H1 (cell line): ENCODE measurements at regions not wholly inside any gene's neighbourhood (a gene's known extent, or its start where the extent isn't known, plus 50 kb on each side); places are given as distances from the start of the nearest gene placed in this dataset.
A peak's percentile ranks its signal among the peaks of the same experiment; 100 is the strongest.

ENCODE experiments used
- CTCF ChIA-PET: fragments of 300-600 bp; sonication (Branson Sonifier 250); formaldehyde crosslinking; loops from one replicate; lab custom pipeline; 2021; ENCODE audit not compliant: partially characterized antibody; lab: Charles Lee
- POLR2A ChIA-PET: fragments of 300-600 bp; sonication (Branson Sonifier 250); formaldehyde crosslinking; loops from one replicate; lab custom pipeline; 2021; ENCODE audit warnings: inconsistent platforms; ENCODE audit not compliant: partially characterized antibody; lab: Charles Lee
- DNase-seq, 2 experiments: peaks; one replicate each; pipeline versions ENCODE4 v3.0.0 to v3.0.0-alpha.2; 2010 to 2022; ENCODE audit warnings: low spot score in 2 of 2, low read depth in 1 of 2, mixed read lengths in 1 of 2
- FAIRE-seq: peaks from 2 replicates; lab custom pipeline; 2011; peaks lifted over from hg19 to GRCh38; lab: Jason Lieb, UNC
- H2AFZ ChIP-seq: 2 replicates; pipeline ENCODE4 v1.8.1; 2012; ENCODE audit warnings: low read length, inconsistent platforms
- H2AK5ac ChIP-seq: 2 replicates; pipeline ENCODE4 v1.6.1; 2013; ENCODE audit warnings: low read depth, low read length
- H2BK120ac ChIP-seq: replicated peaks from 2 replicates; pipeline ENCODE3; 2013; ENCODE audit warnings: low read depth, low read length, inconsistent platforms
- H2BK12ac ChIP-seq: 2 replicates; pipeline ENCODE4 v1.6.1; 2013; ENCODE audit warnings: low read depth, low read length
- H2BK15ac ChIP-seq: 2 replicates; pipeline ENCODE4 v1.6.1; 2013; ENCODE audit warnings: low read length
- H2BK20ac ChIP-seq: 2 replicates; pipeline ENCODE4 v1.6.1; 2013; ENCODE audit warnings: low read length
- H2BK5ac ChIP-seq: 2 replicates; pipeline ENCODE4 v1.6.1; 2013; ENCODE audit warnings: low read depth, low read length
- H3K14ac ChIP-seq: 2 replicates; pipeline ENCODE4 v1.6.1; 2013; ENCODE audit warnings: inconsistent platforms; ENCODE audit not compliant: insufficient read length
- H3K18ac ChIP-seq: 2 replicates; pipeline ENCODE4 v1.6.1; 2013; ENCODE audit warnings: low read length; ENCODE audit errors: extremely low read depth
- H3K23ac ChIP-seq: 2 replicates; pipeline ENCODE4 v1.6.1; 2013; ENCODE audit warnings: inconsistent platforms; ENCODE audit not compliant: insufficient read length
- H3K23me2 ChIP-seq: 2 replicates; pipeline ENCODE4 v1.6.1; 2013; ENCODE audit warnings: low read depth, low read length
- H3K27ac ChIP-seq: 2 replicates; pipeline ENCODE4 v1.6.1; 2011; ENCODE audit warnings: low read depth, low read length, inconsistent platforms
- H3K27me3 ChIP-seq, 4 experiments: replicated peaks in 1 of 4; 1 replicate in 1 of 4; 2 replicates in 3 of 4; pipeline versions ENCODE4 v1.6.1 to v1.8.1; 2011 to 2013; ENCODE audit warnings: low read length in 3 of 4, mild to moderate bottlenecking in 3 of 4, inconsistent platforms in 2 of 4, mixed read lengths in 2 of 4, moderate library complexity in 1 of 4; ENCODE audit not compliant: control insufficient read depth in 3 of 4, insufficient read depth in 3 of 4; ENCODE audit errors: extremely low read depth in 1 of 4
- H3K36me3 ChIP-seq, 4 experiments: 2 replicates each; pipeline versions ENCODE4 v1.6.1 to v1.8.1; 2011 to 2013; ENCODE audit warnings: mild to moderate bottlenecking in 4 of 4, low read length in 3 of 4, moderate library complexity in 2 of 4, control low read depth in 1 of 4, inconsistent platforms in 1 of 4; ENCODE audit not compliant: insufficient read depth in 4 of 4, control insufficient read depth in 2 of 4
- H3K4ac ChIP-seq: replicated peaks from 2 replicates; pipeline ENCODE3; 2013; ENCODE audit warnings: low read length, low read depth, mixed read lengths, inconsistent platforms; ENCODE audit not compliant: insufficient read length
- H3K4me1 ChIP-seq, 4 experiments: replicated peaks in 1 of 4; 1 replicate in 1 of 4; 2 replicates in 3 of 4; pipeline versions ENCODE4 v1.6.1 to v1.8.1; 2011 to 2013; ENCODE audit warnings: low read length in 3 of 4, inconsistent platforms in 2 of 4, mixed read lengths in 1 of 4; ENCODE audit not compliant: insufficient read depth in 4 of 4, control insufficient read depth in 3 of 4
- H3K4me2 ChIP-seq, 2 experiments: 2 replicates each; pipeline versions ENCODE4 v1.6.1 to v1.8.1; 2011 to 2013; ENCODE audit warnings: low read depth in 2 of 2, low read length in 2 of 2, control low read depth in 1 of 2, inconsistent platforms in 1 of 2, mild to moderate bottlenecking in 1 of 2; ENCODE audit not compliant: insufficient read depth in 1 of 2
- H3K4me3 ChIP-seq, 4 experiments: fragments of 200-600, 300-600 bp in 1 of 4; sonication (generic), shearing (Covaris generic), sonication (Bioruptor Twin) in 1 of 4; 2 replicates each; pipeline versions ENCODE4 v1.5.1 to v1.8.1; 2011 to 2016; ENCODE audit warnings: low read length in 4 of 4, low read depth in 3 of 4, control low read depth in 2 of 4, inconsistent platforms in 2 of 4, mild to moderate bottlenecking in 2 of 4, mixed read lengths in 1 of 4, moderate library complexity in 1 of 4; ENCODE audit not compliant: insufficient read depth in 2 of 4; ENCODE audit errors: extremely low read depth in 1 of 4
- H3K56ac ChIP-seq: replicated peaks from 2 replicates; pipeline ENCODE3; 2013; ENCODE audit warnings: low read depth, mild to moderate bottlenecking, mixed read lengths, low read length, inconsistent platforms; ENCODE audit not compliant: insufficient read length
- H3K79me1 ChIP-seq: 2 replicates; pipeline ENCODE4 v1.6.1; 2013; ENCODE audit warnings: low read depth, low read length, control low read depth
- H3K79me2 ChIP-seq, 2 experiments: 2 replicates each; pipeline versions ENCODE4 v1.6.1 to v1.8.1; 2012 to 2013; ENCODE audit warnings: low read length in 2 of 2, mild to moderate bottlenecking in 2 of 2, inconsistent platforms in 1 of 2; ENCODE audit not compliant: insufficient read depth in 2 of 2, control insufficient read depth in 1 of 2
- H3K9ac ChIP-seq, 4 experiments: replicated peaks in 1 of 4; 1 replicate in 1 of 4; 2 replicates in 3 of 4; pipeline versions ENCODE4 v1.6.1 to v1.8.1; 2011 to 2013; ENCODE audit warnings: low read depth in 3 of 4, low read length in 3 of 4, control low read depth in 2 of 4, mild to moderate bottlenecking in 2 of 4, moderate library complexity in 2 of 4, inconsistent platforms in 1 of 4; ENCODE audit errors: extremely low read depth in 1 of 4
- H3K9me3 ChIP-seq, 2 experiments: 2 replicates each; pipeline versions ENCODE4 v1.6.1 to v1.8.1; 2012 to 2013; ENCODE audit warnings: mild to moderate bottlenecking in 2 of 2, moderate library complexity in 2 of 2, control low read depth in 1 of 2, inconsistent platforms in 1 of 2, low read depth in 1 of 2, low read length in 1 of 2, mixed read lengths in 1 of 2; ENCODE audit not compliant: insufficient read depth in 2 of 2
- H4K20me1 ChIP-seq, 2 experiments: replicated peaks in 1 of 2; 2 replicates each; pipeline versions ENCODE3 to v1.8.1; 2011 to 2013; ENCODE audit warnings: inconsistent platforms in 2 of 2, low read length in 2 of 2, mild to moderate bottlenecking in 1 of 2; ENCODE audit not compliant: insufficient read depth in 2 of 2, control insufficient read depth in 1 of 2
- H4K5ac ChIP-seq: 2 replicates; pipeline ENCODE4 v1.6.1; 2013; ENCODE audit warnings: low read length, low read depth, mixed read lengths, inconsistent platforms; ENCODE audit not compliant: insufficient read length
- H4K8ac ChIP-seq: 2 replicates; pipeline ENCODE4 v1.8.0; 2013; ENCODE audit warnings: mild to moderate bottlenecking, moderate library complexity, low read length, inconsistent platforms; ENCODE audit not compliant: insufficient read depth; ENCODE audit errors: extremely low read depth
- H4K91ac ChIP-seq: replicated peaks from 2 replicates; pipeline ENCODE3; 2013; ENCODE audit warnings: low read length, mixed read lengths, inconsistent platforms; ENCODE audit not compliant: insufficient read length
- BCL11A ChIP-seq, 2 experiments: IDR thresholded peaks; one replicate each; pipeline ENCODE4 v1.6.1; 2011; ENCODE audit warnings: low read depth in 2 of 2, low read length in 2 of 2, mild to moderate bottlenecking in 2 of 2
- CREB1 ChIP-seq: IDR thresholded peaks from 2 replicates; pipeline ENCODE4 v1.6.1; 2012; ENCODE audit warnings: inconsistent platforms
- GABPA ChIP-seq: IDR thresholded peaks from 2 replicates; pipeline ENCODE4 v1.6.1; 2011; ENCODE audit warnings: mild to moderate bottlenecking, low read length, moderate library complexity, borderline replicate concordance; ENCODE audit not compliant: insufficient read depth
- HDAC6 ChIP-seq: IDR thresholded peaks from one replicate; pipeline ENCODE4 v1.7.1; 2012; ENCODE audit warnings: low read depth, mild to moderate bottlenecking, inconsistent platforms, low read length, moderate library complexity
- JUN ChIP-seq: IDR thresholded peaks from 2 replicates; pipeline ENCODE4 v1.6.1; 2011; ENCODE audit warnings: low read depth, mild to moderate bottlenecking, improper control_type of control experiment, low read length
- KDM4A ChIP-seq: IDR thresholded peaks from one replicate; pipeline ENCODE4 v1.7.1; 2012; ENCODE audit warnings: low read depth, mild to moderate bottlenecking, moderate library complexity, low read length, inconsistent platforms; ENCODE audit not compliant: severe bottlenecking
- MAFK ChIP-seq: IDR thresholded peaks from 2 replicates; pipeline ENCODE4 v1.6.1; 2012; ENCODE audit warnings: low read depth, mild to moderate bottlenecking, improper control_type of control experiment, low read length
- RAD21 ChIP-seq, 2 experiments: IDR thresholded peaks in 1 of 2; conservative IDR thresholded peaks in 1 of 2; 2 replicates each; pipeline ENCODE4 v1.6.1; 2011; ENCODE audit warnings: low read depth in 2 of 2, low read length in 2 of 2, improper control_type of control experiment in 1 of 2, inconsistent platforms in 1 of 2, mild to moderate bottlenecking in 1 of 2, moderate library complexity in 1 of 2
- SIN3A ChIP-seq, 2 experiments: IDR thresholded peaks in 1 of 2; conservative IDR thresholded peaks in 1 of 2; 2 replicates each; pipeline ENCODE4 v1.6.1; 2011 to 2012; ENCODE audit warnings: low read length in 2 of 2, improper control_type of control experiment in 1 of 2, low read depth in 1 of 2, mild to moderate bottlenecking in 1 of 2
- SIX5 ChIP-seq: IDR thresholded peaks from 2 replicates; pipeline ENCODE4 v1.6.1; 2011; ENCODE audit warnings: mild to moderate bottlenecking, low read depth, low read length
- YY1 ChIP-seq: IDR thresholded peaks from 2 replicates; pipeline ENCODE4 v1.6.1; 2011; ENCODE audit warnings: low read depth, mild to moderate bottlenecking, low read length
- WGBS, 2 experiments: shearing (Covaris generic) in 1 of 2; methylation state at CpG; one replicate each; pipeline versions ENCODE4 v1.1.6 to v1.1.7; 2013 to 2015; ENCODE audit warnings: low lambda C conversion rate in 2 of 2, mixed read lengths in 2 of 2, inconsistent platforms in 1 of 2, low coverage in 1 of 2, missing lambda C conversion rate in 1 of 2; ENCODE audit not compliant: insufficient replicate concordance in 2 of 2, insufficient coverage in 1 of 2, insufficient read length in 1 of 2; ENCODE audit errors: extremely low coverage in 1 of 2, missing lambda C conversion rate in 1 of 2; 5-methylcytosine and 5-hydroxymethylcytosine counted together
- TF ChIP-seq, protein P1 (sequence below): IDR thresholded peaks from 2 replicates; pipeline ENCODE4 v1.6.1; 2012; ENCODE audit warnings: inconsistent platforms

- no peaks in the 10 kb centered on the region for H3K79me1 ChIP-seq
- WGBS, 2 experiments = 91% methylated on average over 6 of the region's 6 CpGs; no CpG with 5 or more reads in 1 of the 2 experiments
- H3K14ac ChIP-seq = no peak overlapping the region
- no peak overlapping the region for H3K18ac ChIP-seq
- H2BK12ac ChIP-seq = no peak overlapping the region
- H2AK5ac ChIP-seq = no peak overlapping the region
- no peak overlapping the region for H3K4ac ChIP-seq
- no peak overlapping the region for H3K56ac ChIP-seq
- H3K23ac ChIP-seq = no peak overlapping the region
- no peaks in the 10 kb centered on the region for H3K79me2 ChIP-seq
- H2BK15ac ChIP-seq = no peak overlapping the region
- H2BK120ac ChIP-seq = no peak overlapping the region
- H4K91ac ChIP-seq = no peak overlapping the region
- H4K20me1 ChIP-seq = no peaks in the 10 kb centered on the region
- H3K27me3 ChIP-seq = no peaks in the 10 kb centered on the region
- no peaks in the 10 kb centered on the region for H3K4me1 ChIP-seq
- DNase-seq (no peak), FAIRE-seq (no peak)
- no peak overlapping the region for H3K4me3 ChIP-seq
- no peaks in the 10 kb centered on the region for H3K36me3 ChIP-seq
- ChIA-PET CTCF (interaction anchor here (0.6 to 1.3 kb wide), 3 partner anchors 15 to 232 kb away, joined by 3 to 4 read pairs (median 3); no protein-coding TSS in a partner anchor), POLR2A (interaction anchor here (1.2 kb wide), 1 partner anchor 22 kb away, joined by 3 read pairs; no protein-coding TSS in a partner anchor)
- no peak for TF ChIP-seq KDM4A
- no peak for TF ChIP-seq CREB1
- no peak for TF ChIP-seq GABPA
- TF ChIP-seq YY1 = no peak
- TF ChIP-seq, protein P1, sequence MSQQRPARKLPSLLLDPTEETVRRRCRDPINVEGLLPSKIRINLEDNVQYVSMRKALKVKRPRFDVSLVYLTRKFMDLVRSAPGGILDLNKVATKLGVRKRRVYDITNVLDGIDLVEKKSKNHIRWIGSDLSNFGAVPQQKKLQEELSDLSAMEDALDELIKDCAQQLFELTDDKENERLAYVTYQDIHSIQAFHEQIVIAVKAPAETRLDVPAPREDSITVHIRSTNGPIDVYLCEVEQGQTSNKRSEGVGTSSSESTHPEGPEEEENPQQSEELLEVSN = no peak
- no peak for TF ChIP-seq BCL11A (IDR thresholded peaks at IDR 0.05; ENCODE audit: low read depth in 2 of 2, low read length in 2 of 2)
- no peak for TF ChIP-seq SIX5
- TF ChIP-seq SIN3A (conservative IDR thresholded peaks at IDR 0.05 in 1 of 2, IDR thresholded peaks at IDR 0.05 in 1 of 2; ENCODE audit: low read depth in 1 of 2, low read length in 2 of 2) = no peak
- no peak for TF ChIP-seq JUN
- no peak for TF ChIP-seq RAD21 (IDR thresholded peaks at IDR 0.05 in 1 of 2, conservative IDR thresholded peaks at IDR 0.05 in 1 of 2; ENCODE audit: low read depth in 2 of 2, low read length in 2 of 2)
- no peak for TF ChIP-seq HDAC6
- TF ChIP-seq MAFK = no peak
- no peak overlapping the region for H4K5ac ChIP-seq
- no peak overlapping the region for H2BK20ac ChIP-seq
- H3K23me2 ChIP-seq = no peaks in the 10 kb centered on the region
- H2BK5ac ChIP-seq = no peak overlapping the region
- H3K4me2 ChIP-seq = no peak overlapping the region
- H4K8ac ChIP-seq = no peak overlapping the region
- peak overlapping the region; percentile 29; the same call in 1 of the 2 replicates for H2AFZ ChIP-seq
- 0 out of 4 replicates have a peak, but pooled peaks cover 0 to 2% of the 10 kb centered on the region in 2 experiments for H3K9me3 ChIP-seq
- no peak overlapping the region for H3K27ac ChIP-seq
- H3K9ac ChIP-seq = no peak overlapping the region
These were observed 114.6 kb upstream of the MED13L start for GRCh38 chr12:116392061-116392460.
